C4-2B (cell line): ENCODE measurements at regions not wholly inside any gene's neighbourhood (a gene's known extent, or its start where the extent isn't known, plus 50 kb on each side); places are given as distances from the start of the nearest gene placed in this dataset.

ENCODE experiments used
- CTCF ChIP-seq: fragments of 450-650 bp; conservative IDR thresholded peaks from 2 replicates; pipeline ENCODE4 v1.5.1; 2017; ENCODE audit warnings: mild to moderate bottlenecking
- ZFX ChIP-seq: fragments of 450-650 bp; IDR thresholded peaks from 2 replicates; pipeline ENCODE4 v1.6.1; 2017

- no peak for TF ChIP-seq CTCF
- TF ChIP-seq ZFX: no peak
These were observed 261.5 kb downstream of the PARP8 start for GRCh38 chr5:50927953-50928352.
